Central memory CD8-positive, alpha-beta T cell (primary cell): ENCODE measurements at regions not wholly inside any gene's neighbourhood (a gene's known extent, or its start where the extent isn't known, plus 50 kb on each side); places are given as distances from the start of the nearest gene placed in this dataset.
"Not testable (repeated sequence)": the region's sequence is repeated elsewhere in the genome, so short reads cannot be mapped to it uniquely, and the experiment has no call there.

Experiments
- ATAC-seq: fragments of 150-1000 bp; cut with Tn5 transposase; replicated peaks from 2 replicates; pipeline ENCODE4 v1.10.0; 2022; ENCODE audit warnings: mild to moderate bottlenecking, moderate FRiP score, moderate number of reproducible peaks; ENCODE audit not compliant: poor library complexity, severe bottlenecking; ENCODE audit errors: extremely low read depth
- DNase-seq, 2 donors: peaks; one replicate each; pipeline ENCODE4 v3.0.0; 2021; ENCODE audit warnings: low spot score in 2 of 2
- H3K27ac Mint-ChIP-seq: one replicate; pipeline ENCODE4 v1.8.0; 2022; ENCODE audit warnings: low read depth, mild to moderate bottlenecking, moderate library complexity, mixed read lengths
- H3K27me3 Mint-ChIP-seq: one replicate; pipeline ENCODE4 v1.8.0; 2022; ENCODE audit warnings: mixed read lengths
- H3K36me3 Mint-ChIP-seq: one replicate; pipeline ENCODE4 v1.8.0; 2022; ENCODE audit warnings: mild to moderate bottlenecking, moderate library complexity, mixed read lengths; ENCODE audit not compliant: insufficient read depth
- H3K4me1 Mint-ChIP-seq: one replicate; pipeline ENCODE4 v1.8.0; 2022; ENCODE audit warnings: mixed read lengths
- H3K4me3 Mint-ChIP-seq: one replicate; pipeline ENCODE4 v1.8.0; 2022; ENCODE audit warnings: mild to moderate bottlenecking, moderate library complexity, mixed read lengths
- H3K9me3 Mint-ChIP-seq: one replicate; pipeline ENCODE4 v1.8.0; 2022; ENCODE audit warnings: mixed read lengths

DNA sequence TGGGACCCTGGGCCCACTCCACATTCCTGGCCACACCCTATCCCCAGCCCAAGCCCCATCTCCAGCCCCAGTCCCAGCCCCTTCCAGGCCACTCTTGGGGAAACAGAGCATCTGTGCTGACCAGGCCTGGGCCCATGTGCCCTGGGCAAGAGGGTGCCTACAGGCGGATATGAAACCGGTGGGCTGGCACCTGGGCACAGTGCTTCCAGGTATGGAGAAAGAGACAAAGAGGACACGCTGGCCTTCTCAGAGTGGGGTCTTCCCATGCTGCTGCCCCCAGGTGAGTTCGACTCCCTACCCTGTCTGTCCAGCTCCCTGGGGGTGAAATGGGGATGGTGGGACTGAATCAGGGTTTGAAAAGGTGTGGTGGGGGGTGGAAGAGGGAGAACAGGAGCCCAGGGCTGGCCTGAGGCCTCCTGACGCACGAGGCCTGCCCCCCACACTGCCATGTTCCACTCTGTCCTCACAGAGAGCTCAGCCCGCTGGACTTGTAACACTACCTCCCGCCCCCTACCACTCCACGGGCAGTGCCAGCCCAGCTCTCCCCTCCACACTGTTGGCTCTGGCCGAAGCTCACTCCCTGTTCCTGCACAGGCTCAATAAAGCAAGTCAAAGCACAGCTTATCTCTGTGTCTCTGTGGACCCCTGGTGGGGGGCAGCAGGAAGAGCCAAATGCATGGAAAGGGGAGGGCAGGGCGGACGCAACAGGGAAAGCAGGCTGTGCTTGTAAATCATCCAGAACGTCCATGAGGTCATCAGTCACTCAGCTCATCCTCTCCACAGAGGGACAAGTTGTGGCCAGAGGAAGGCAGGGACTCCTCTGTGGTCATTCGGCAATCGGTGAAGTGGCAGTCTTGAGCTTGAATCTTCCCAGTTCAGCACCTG, 71.1 kb upstream of the TMEM97 start:
- H3K4me1 Mint-ChIP-seq, result peaks cover 10% of the 10 kb centered on the region
- H3K9me3 Mint-ChIP-seq, result no peaks in the 10 kb centered on the region
- no peak for DNase-seq
- no peak overlapping the region for H3K4me3 Mint-ChIP-seq
- no peak for ATAC-seq
- H3K36me3 Mint-ChIP-seq, result no peaks in the 10 kb centered on the region
- H3K27me3 Mint-ChIP-seq, result peaks cover 14% of the 10 kb centered on the region
- H3K27ac Mint-ChIP-seq, result no peak overlapping the region

DNA sequence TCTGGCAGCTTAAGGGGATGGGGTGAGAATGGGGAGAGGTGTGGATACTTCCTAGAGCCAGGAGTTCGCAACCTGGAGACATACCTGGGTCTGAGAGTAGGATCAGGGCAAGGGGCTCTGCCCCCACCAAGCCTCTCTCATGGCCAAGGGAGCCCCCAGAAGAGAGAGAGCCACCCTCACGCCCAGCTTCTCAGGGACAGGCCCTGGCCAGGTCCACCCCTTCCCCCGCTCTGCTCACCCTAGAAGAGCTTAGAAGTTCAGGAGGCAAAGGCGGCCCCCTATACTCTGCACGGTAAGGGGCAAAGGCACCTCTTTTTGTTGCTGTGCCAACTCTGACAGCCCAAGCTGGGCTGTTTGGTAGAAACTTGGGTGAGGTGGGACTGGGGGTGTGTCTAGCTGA, 69.3 kb upstream of the TMEM97 start:
- no peak overlapping the region for H3K4me3 Mint-ChIP-seq
- ATAC-seq (no peak), DNase-seq (no peak)
- no peak overlapping the region for H3K27ac Mint-ChIP-seq
- no peaks in the 10 kb centered on the region for H3K9me3 Mint-ChIP-seq
- peaks cover 16% of the 10 kb centered on the region for H3K27me3 Mint-ChIP-seq
- H3K4me1 Mint-ChIP-seq, result peaks cover 10% of the 10 kb centered on the region
- no peaks in the 10 kb centered on the region for H3K36me3 Mint-ChIP-seq

GRCh38 chr17:28252436-28252835, 66.6 kb upstream of the TMEM97 start:
- no peaks in the 10 kb centered on the region for H3K9me3 Mint-ChIP-seq

DNA sequence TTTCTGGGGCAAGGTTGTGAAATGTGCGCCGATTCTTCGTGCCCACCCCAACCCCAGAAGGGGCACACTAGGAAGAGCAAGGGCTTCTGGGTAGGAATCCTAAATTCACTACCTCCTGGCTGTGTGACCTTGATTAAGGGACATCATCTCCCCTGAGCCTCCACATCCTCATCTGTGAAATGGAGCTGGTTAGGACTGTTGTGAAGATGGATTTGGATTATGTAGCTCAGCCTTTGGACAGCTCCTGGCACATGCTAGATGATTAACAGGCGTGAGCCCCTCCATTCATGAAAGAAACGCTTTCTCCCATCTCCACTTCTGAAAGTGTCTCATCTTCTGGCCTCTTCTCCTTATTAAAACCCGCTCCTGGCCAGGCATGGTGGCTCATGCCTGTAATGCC, 65.3 kb upstream of the TMEM97 start:
- ATAC-seq (no peak), DNase-seq (no peak)
- peaks cover 10% of the 10 kb centered on the region for H3K4me1 Mint-ChIP-seq
- H3K9me3 Mint-ChIP-seq, result no peaks in the 10 kb centered on the region
- H3K27ac Mint-ChIP-seq, result no peak overlapping the region
- H3K36me3 Mint-ChIP-seq, result no peaks in the 10 kb centered on the region
- no peak overlapping the region for H3K4me3 Mint-ChIP-seq
- H3K27me3 Mint-ChIP-seq, result peaks cover 47% of the 10 kb centered on the region

More at GRCh38 chr17:28252436-28252835, 66.6 kb upstream of the TMEM97 start:
- H3K27me3 Mint-ChIP-seq, result peaks cover 39% of the 10 kb centered on the region
- H3K4me3 Mint-ChIP-seq, result no peak overlapping the region
- DNase-seq, result no peak
- H3K27ac Mint-ChIP-seq, result no peak overlapping the region
- H3K36me3 Mint-ChIP-seq, result no peaks in the 10 kb centered on the region
- no peak for ATAC-seq
- peaks cover 10% of the 10 kb centered on the region for H3K4me1 Mint-ChIP-seq

DNA sequence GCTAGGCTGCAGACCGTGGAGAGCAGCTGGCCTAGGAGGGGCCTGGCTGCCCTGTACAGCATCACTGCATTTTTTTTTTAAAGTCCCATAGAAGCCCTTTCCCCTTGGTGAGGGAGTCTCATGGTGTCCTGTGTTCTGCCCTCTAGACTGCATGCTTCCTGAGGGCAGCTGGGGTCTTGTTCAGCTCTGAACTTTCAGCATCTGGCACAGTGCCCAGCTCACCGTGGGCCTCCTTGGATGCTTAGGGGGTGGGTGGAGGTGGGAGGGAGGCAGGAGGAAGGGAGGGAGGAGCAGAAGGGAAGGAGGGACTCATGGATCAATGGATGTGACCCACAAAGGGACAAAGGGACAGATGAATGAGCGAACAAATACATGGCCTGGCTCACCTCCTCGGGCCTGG, 63.4 kb upstream of the TMEM97 start:
- Mint-ChIP-seq H3K4me3 (no peak overlapping the region), H3K36me3 (no peaks in the 10 kb centered on the region), H3K9me3 (no peaks in the 10 kb centered on the region), H3K27ac (no peak overlapping the region), H3K4me1 (peaks cover 10% of the 10 kb centered on the region), H3K27me3 (peaks cover 58% of the 10 kb centered on the region)
- DNase-seq (no peak), ATAC-seq (no peak)

GRCh38 chr17:28256370-28256769, 62.6 kb upstream of the TMEM97 start:
- DNase-seq (no peak), ATAC-seq (no peak)
- peaks cover 9% of the 10 kb centered on the region for H3K4me1 Mint-ChIP-seq
- no peaks in the 10 kb centered on the region for H3K9me3 Mint-ChIP-seq
- no peaks in the 10 kb centered on the region for H3K36me3 Mint-ChIP-seq
- H3K4me3 Mint-ChIP-seq, result no peak overlapping the region
- peaks cover 55% of the 10 kb centered on the region for H3K27me3 Mint-ChIP-seq
- no peak overlapping the region for H3K27ac Mint-ChIP-seq

GRCh38 chr17:28256881-28257280, 62.1 kb upstream of the TMEM97 start:
- Mint-ChIP-seq H3K4me3 (no peak overlapping the region), H3K4me1 (peaks cover 4% of the 10 kb centered on the region), H3K27me3 (peaks cover 50% of the 10 kb centered on the region), H3K27ac (no peak overlapping the region), H3K36me3 (no peaks in the 10 kb centered on the region), H3K9me3 (peaks cover 3% of the 10 kb centered on the region)
- no peak for ATAC-seq
- no peak for DNase-seq

- ATAC-seq (no peak), DNase-seq (no peak)
- H3K9me3 Mint-ChIP-seq, result peaks cover 10% of the 10 kb centered on the region
- no peaks in the 10 kb centered on the region for H3K36me3 Mint-ChIP-seq
- no peak overlapping the region for H3K27ac Mint-ChIP-seq
- H3K27me3 Mint-ChIP-seq, result peaks cover 44% of the 10 kb centered on the region
- no peaks in the 10 kb centered on the region for H3K4me1 Mint-ChIP-seq
- no peak overlapping the region for H3K4me3 Mint-ChIP-seq
These were observed 60.6 kb upstream of the TMEM97 start for GRCh38 chr17:28258347-28258887.

- peaks cover 31% of the 10 kb centered on the region for H3K27me3 Mint-ChIP-seq
- no peak overlapping the region for H3K27ac Mint-ChIP-seq
- peaks cover 10% of the 10 kb centered on the region for H3K9me3 Mint-ChIP-seq
- ATAC-seq, result no peak
- no peaks in the 10 kb centered on the region for H3K4me1 Mint-ChIP-seq
- no peak for DNase-seq
- no peaks in the 10 kb centered on the region for H3K36me3 Mint-ChIP-seq
- no peak overlapping the region for H3K4me3 Mint-ChIP-seq
These were observed 57.8 kb upstream of the TMEM97 start for GRCh38 chr17:28261219-28261618.

DNA sequence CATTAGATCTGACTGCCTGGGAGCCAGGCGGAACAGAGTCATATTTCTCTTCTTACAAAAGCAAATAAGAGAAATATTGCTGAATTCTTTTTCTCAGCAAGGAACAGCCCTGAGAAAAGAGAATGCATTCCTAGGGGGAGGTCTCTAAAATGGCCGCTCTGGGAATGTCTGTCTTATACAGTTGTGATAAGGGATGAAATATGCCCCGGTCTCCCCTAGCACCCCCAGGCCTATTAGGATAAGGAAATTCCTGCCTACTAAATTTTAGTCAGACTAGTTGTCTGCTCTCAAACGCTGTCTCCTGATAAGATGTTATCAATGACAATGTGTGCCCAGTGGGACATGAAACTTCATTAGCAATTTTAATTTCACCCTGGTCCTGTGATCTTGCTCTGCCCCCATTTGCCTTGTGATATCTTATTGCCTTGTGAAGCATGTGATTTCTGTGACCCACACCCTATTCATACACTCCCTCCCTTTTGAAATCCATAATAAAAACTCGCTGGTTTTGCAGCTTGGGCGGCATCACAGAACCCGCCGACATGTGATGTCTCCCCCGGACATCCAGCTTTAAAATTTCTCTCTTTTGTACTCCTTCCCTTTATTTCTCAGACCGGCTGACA, 56.8 kb upstream of the TMEM97 start:
- not testable (repeated sequence) for ATAC-seq, H3K36me3 Mint-ChIP-seq, H3K27ac Mint-ChIP-seq, H3K4me1 Mint-ChIP-seq, DNase-seq, H3K4me3 Mint-ChIP-seq
- peaks cover 21% of the 10 kb centered on the region for H3K27me3 Mint-ChIP-seq
- H3K9me3 Mint-ChIP-seq, result peaks cover 14% of the 10 kb centered on the region

DNA sequence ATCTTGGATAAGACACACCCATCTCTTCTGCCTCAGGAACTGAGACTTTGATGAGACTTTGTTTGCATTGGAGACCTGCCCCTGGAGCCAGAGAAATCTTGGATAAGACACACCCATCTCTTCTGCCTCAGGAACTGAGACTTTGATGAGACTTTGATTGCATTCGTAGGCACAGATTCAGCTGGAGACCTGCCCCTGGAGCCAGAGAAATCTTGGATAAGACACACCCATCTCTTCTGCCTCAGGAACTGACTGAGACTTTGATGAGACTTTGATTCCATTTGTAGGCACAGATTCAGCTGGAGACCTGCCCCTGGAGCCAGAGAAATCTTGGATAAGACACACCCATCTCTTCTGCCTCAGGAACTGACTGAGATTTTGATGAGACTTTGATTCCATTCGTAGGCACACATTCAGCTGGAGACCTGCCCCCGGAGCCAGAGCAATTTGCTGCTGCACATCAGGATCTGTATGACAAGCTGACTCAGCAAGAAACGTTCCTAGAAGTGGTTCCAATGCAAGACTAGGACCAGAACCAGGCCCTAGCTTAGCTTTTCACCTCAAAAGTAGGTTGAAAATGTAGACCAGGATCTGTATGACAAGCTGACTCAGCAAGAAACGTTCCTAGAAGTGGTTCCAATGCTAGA, 54.0 kb upstream of the TMEM97 start:
- not testable (repeated sequence) for H3K4me1 Mint-ChIP-seq, H3K36me3 Mint-ChIP-seq, ATAC-seq, H3K27me3 Mint-ChIP-seq, H3K27ac Mint-ChIP-seq, H3K4me3 Mint-ChIP-seq, DNase-seq
- H3K9me3 Mint-ChIP-seq, result peaks cover 15% of the 10 kb centered on the region

DNA sequence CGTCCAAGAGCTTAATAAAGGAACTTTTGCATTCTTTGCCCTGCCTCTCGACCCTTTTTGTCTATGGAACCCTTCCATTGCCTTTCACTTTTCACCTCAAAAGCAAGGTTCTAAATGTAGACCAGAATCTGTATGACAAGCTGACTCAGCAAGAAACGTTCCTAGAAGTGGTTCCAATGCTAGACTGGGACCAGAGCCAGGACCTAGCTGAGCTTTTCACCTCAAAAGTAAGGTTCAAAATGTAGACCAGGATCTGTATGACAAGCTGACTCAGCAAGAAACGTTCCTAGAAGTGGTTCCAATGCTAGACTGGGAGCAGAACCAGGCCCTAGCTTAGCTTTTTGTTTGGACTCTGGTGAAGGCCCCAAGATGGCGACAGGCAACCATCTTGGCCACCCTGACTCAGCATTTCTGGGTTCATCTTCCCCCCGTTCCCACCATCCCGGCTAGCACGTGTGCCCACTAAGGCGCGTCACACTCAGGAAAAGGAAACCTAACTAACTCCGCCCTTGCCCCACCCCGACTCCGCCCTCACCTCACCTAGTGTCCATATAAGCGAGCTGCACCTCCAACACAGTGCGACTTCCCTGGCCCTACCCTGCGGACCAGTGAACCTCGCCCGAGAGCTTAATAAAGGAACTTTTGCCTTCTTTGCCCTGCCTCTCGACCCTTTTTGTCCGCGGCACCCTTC, 53.0 kb upstream of the TMEM97 start:
- not testable (repeated sequence) for H3K27me3 Mint-ChIP-seq, DNase-seq, ATAC-seq, H3K4me3 Mint-ChIP-seq, H3K36me3 Mint-ChIP-seq, H3K4me1 Mint-ChIP-seq, H3K27ac Mint-ChIP-seq
- peaks cover 15% of the 10 kb centered on the region for H3K9me3 Mint-ChIP-seq
